Heart left ventricle (tissue), 13 donors: ENCODE measurements at regions not wholly inside any gene's neighbourhood (a gene's known extent, or its start where the extent isn't known, plus 50 kb on each side); places are given as distances from the start of the nearest gene placed in this dataset.

Experiments
- POLR2A ChIP-seq, 2 donors: fragments of 450-650 bp; IDR thresholded peaks; one replicate each; pipeline ENCODE4 v1.6.1; 2017; ENCODE audit warnings: antibody characterized with exemption in 2 of 2, mild to moderate bottlenecking in 2 of 2, moderate library complexity in 2 of 2
- TF ChIP-seq, protein P1 (sequence below), 12 donors: fragments of 200-600 bp; sonication (generic) in 4 of 12; IDR thresholded peaks; one replicate each; pipeline versions ENCODE4 v1.5.0 to v1.8.0; 2018 to 2022; ENCODE audit warnings: antibody characterized with exemption in 12 of 12, mild to moderate bottlenecking in 5 of 12
- donor health status: ischemic (EF 13 %, LVEDD 7.1; RV severe dilation, severe dysfunction).
- donor health status: DM: no; HTN: yes; CAD: no.
- donor health status: DM: no; HTN: no; CAD: no.
- donor health status: ischemic (EF 25% LVEDD 6.9; RV normal size, moderate dysfunction).
- donor health status: ischemic (EF 25% LVEDD 5.7; RV mildly dilated, moderate dysfunction).
- donor health status: ischemic (EF 35%, LVEDD 5.7; RV mildly dilated, moderate dysfunction).
- donor health status: nonischemic (EF 11% LVEDD 7.7; RV severe dilation, severe dysfunction).
- donor health status: DM: yes; HTN: yes; CAD: no.
- donor health status: PGD.
- donor health status: ischemic (EF 29% LVEDD 5.4; RV normal size, mild dysfunction).
- donor health status: nonischemic (EF 23%, LVEDD 6.1; RV moderate dilation, normal function).

DNA sequence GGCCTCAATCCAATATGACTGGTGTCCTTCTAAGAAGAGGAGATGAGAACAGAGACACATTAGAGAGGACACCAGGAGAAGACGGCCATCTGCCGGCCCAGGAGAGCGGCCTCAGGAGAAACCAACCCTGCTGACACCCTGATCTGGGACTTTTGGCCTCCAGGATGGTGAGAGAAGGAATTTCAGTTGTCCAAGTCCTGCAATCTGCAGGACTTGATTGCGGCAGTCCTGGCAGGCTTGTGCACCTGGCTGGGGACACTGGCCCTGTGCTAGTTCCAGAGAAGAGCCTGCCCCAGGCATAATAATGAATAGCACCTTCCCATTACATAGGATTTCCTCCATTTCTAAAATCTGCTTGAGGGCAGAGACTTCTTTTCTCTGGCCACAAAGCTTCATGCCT is 409.9 kb upstream of the SHH start:
- TF ChIP-seq POLR2A (IDR thresholded peaks at IDR 0.05): no peak
- TF ChIP-seq, protein P1, sequence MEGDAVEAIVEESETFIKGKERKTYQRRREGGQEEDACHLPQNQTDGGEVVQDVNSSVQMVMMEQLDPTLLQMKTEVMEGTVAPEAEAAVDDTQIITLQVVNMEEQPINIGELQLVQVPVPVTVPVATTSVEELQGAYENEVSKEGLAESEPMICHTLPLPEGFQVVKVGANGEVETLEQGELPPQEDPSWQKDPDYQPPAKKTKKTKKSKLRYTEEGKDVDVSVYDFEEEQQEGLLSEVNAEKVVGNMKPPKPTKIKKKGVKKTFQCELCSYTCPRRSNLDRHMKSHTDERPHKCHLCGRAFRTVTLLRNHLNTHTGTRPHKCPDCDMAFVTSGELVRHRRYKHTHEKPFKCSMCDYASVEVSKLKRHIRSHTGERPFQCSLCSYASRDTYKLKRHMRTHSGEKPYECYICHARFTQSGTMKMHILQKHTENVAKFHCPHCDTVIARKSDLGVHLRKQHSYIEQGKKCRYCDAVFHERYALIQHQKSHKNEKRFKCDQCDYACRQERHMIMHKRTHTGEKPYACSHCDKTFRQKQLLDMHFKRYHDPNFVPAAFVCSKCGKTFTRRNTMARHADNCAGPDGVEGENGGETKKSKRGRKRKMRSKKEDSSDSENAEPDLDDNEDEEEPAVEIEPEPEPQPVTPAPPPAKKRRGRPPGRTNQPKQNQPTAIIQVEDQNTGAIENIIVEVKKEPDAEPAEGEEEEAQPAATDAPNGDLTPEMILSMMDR (IDR thresholded peaks at IDR 0.05): no peak
